ENCODE measurements at regions not wholly inside any gene's neighbourhood (a gene's known extent, or its start where the extent isn't known, plus 50 kb on each side); places are given as distances from the start of the nearest gene placed in this dataset.
A peak's percentile ranks its signal among the peaks of the same experiment; 100 is the strongest.

DNA sequence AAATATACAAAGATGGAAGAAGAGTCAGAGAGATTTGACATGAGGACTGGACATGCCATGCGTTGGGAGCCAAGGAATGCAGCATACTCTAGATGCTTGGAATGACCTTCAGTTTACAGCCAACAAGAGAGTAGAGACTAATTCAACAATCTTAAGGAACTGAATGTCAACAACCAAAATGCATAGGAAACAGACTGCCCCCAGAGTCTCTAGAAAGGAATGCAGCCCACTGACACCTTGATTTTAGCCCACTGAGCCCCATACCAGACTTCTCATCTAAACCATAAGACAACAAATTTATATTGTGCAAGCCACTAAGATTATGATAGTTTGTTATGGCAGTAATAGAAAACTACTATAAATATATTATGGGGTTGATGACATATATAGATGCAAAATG, 611.2 kb downstream of the RPS29 start:
- WGBS (ENCODE audit: low lambda C conversion rate): 54% methylated on average over 1 of the region's 1 CpG

DNA sequence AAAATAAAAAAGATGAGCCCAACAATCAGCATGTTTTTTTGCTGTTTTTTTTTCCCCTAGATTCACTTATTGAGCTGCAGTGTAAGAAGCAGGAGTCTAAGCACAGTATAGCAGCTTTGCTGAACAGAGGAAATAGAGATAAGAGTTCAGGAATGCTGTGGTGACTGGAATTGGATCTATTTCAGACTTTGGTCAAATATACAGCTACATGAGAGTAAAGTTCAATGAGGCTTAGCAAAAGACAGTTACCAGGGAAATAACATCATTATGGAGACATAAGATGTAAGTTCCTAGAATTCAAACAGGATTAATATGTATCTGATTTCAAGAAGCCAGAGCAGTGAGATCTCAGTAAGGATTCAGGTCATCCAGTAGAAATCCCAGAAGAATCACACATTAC, 613.0 kb downstream of the RPS29 start:
- H3F3A ChIP-seq (replicated peaks; ENCODE audit: insufficient read depth): peaks cover 4% of the 10 kb centered on the region
- POLR2A ChIA-PET: no interaction called here
- H3K4me3 ChIP-seq (ENCODE audit: low read depth in 2 of 2, low read length in 1 of 2): no peak overlapping the region
- no peaks in the 10 kb centered on the region for H4K20me1 ChIP-seq (ENCODE audit: insufficient read depth)
- H2AFZ ChIP-seq (ENCODE audit: low read depth): no peak overlapping the region
- H3K27ac ChIP-seq (ENCODE audit: low read depth in 2 of 2, low read length in 1 of 2): peak overlapping the region in 1 of 2 experiments; percentile 46; a peak in 1 of 4 replicates
- no peaks in the 10 kb centered on the region for H3K9me3 ChIP-seq
- no peak for DNase-seq
- H3K36me3 ChIP-seq (replicated peaks in 1 of 2; ENCODE audit: control insufficient read depth in 1 of 2, insufficient read depth in 2 of 2, low read length in 1 of 2): no peaks in the 10 kb centered on the region
- no peaks in the 10 kb centered on the region for H3K27me3 ChIP-seq (ENCODE audit: insufficient read depth)
- H3K4me1 ChIP-seq (ENCODE audit: control insufficient read depth in 1 of 2, insufficient read depth in 2 of 2, low read depth in 1 of 2, low read length in 1 of 2): peaks cover 0 to 8% of the 10 kb centered on the region in 2 experiments; a peak in 1 of 4 replicates
- no peak overlapping the region for H3K4me2 ChIP-seq
- H3K79me2 ChIP-seq (ENCODE audit: insufficient read depth): no peaks in the 10 kb centered on the region
- H3K9ac ChIP-seq: no peak overlapping the region
- CTCF ChIA-PET: no interaction called here
- H3K9me2 ChIP-seq: no peaks in the 10 kb centered on the region
- no peak for TF ChIP-seq YY1 (IDR thresholded peaks at IDR 0.05; ENCODE audit: low read depth)
- TF ChIP-seq, protein P1, sequence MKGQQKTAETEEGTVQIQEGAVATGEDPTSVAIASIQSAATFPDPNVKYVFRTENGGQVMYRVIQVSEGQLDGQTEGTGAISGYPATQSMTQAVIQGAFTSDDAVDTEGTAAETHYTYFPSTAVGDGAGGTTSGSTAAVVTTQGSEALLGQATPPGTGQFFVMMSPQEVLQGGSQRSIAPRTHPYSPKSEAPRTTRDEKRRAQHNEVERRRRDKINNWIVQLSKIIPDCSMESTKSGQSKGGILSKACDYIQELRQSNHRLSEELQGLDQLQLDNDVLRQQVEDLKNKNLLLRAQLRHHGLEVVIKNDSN (IDR thresholded peaks at IDR 0.05; ENCODE audit: borderline replicate concordance, low read depth): no peak
- no peak for TF ChIP-seq FOSL2 (IDR thresholded peaks at IDR 0.05; ENCODE audit: borderline replicate concordance, low read depth)
- no peak for TF ChIP-seq USF2 (IDR thresholded peaks at IDR 0.05; ENCODE audit: borderline replicate concordance, low read depth, low read length)
- TF ChIP-seq EZH2phosphoT487 (IDR thresholded peaks at IDR 0.05; ENCODE audit: borderline replicate concordance, low read depth): no peak
- TF ChIP-seq EP300 (IDR thresholded peaks at IDR 0.05; ENCODE audit: borderline replicate concordance in 1 of 2, low read depth in 1 of 2, low read length in 1 of 2): peak in 1 of 2 experiments; percentile 15; a peak in 1 of 4 replicates
- TF ChIP-seq, protein P2, sequence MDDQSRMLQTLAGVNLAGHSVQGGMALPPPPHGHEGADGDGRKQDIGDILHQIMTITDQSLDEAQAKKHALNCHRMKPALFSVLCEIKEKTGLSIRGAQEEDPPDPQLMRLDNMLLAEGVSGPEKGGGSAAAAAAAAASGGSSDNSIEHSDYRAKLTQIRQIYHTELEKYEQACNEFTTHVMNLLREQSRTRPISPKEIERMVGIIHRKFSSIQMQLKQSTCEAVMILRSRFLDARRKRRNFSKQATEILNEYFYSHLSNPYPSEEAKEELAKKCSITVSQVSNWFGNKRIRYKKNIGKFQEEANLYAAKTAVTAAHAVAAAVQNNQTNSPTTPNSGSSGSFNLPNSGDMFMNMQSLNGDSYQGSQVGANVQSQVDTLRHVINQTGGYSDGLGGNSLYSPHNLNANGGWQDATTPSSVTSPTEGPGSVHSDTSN (IDR thresholded peaks at IDR 0.05): 0 out of 2 replicates have a peak, but pooled peaks have one; percentile 13
- no peak; the same call in 1 of the 2 replicates for TF ChIP-seq NFIC (IDR thresholded peaks at IDR 0.05; ENCODE audit: borderline replicate concordance)
- no peak for TF ChIP-seq RXRA (IDR thresholded peaks at IDR 0.05; ENCODE audit: borderline replicate concordance, low read depth)
- no peak for TF ChIP-seq MXI1 (IDR thresholded peaks at IDR 0.05; ENCODE audit: low read depth, low read length)
- TF ChIP-seq SMC3 (IDR thresholded peaks at IDR 0.05; ENCODE audit: low read depth, low read length): no peak

More for the DNA sequence above, 611.2 kb downstream of the RPS29 start:
- H4K20me1 ChIP-seq (ENCODE audit: insufficient read depth): no peaks in the 10 kb centered on the region
- DNase-seq: no peak
- H3K27me3 ChIP-seq (ENCODE audit: insufficient read depth): no peaks in the 10 kb centered on the region
- no peaks in the 10 kb centered on the region for H3K79me2 ChIP-seq (ENCODE audit: insufficient read depth)
- H3K9me3 ChIP-seq: no peaks in the 10 kb centered on the region
- H3K9ac ChIP-seq: no peak overlapping the region
- H3K4me3 ChIP-seq (ENCODE audit: low read depth in 2 of 2, low read length in 1 of 2): no peak overlapping the region
- no peaks in the 10 kb centered on the region for H3K36me3 ChIP-seq (replicated peaks in 1 of 2; ENCODE audit: control insufficient read depth in 1 of 2, insufficient read depth in 2 of 2, low read length in 1 of 2)
- CTCF ChIA-PET: no interaction called here
- H3K4me2 ChIP-seq: no peak overlapping the region
- peaks cover 4% of the 10 kb centered on the region for H3F3A ChIP-seq (replicated peaks; ENCODE audit: insufficient read depth)
- H3K9me2 ChIP-seq: no peaks in the 10 kb centered on the region
- H3K27ac ChIP-seq (ENCODE audit: low read depth in 2 of 2, low read length in 1 of 2): no peak overlapping the region
- H2AFZ ChIP-seq (ENCODE audit: low read depth): no peak overlapping the region
- peaks cover 0 to 8% of the 10 kb centered on the region in 2 experiments; a peak in 1 of 4 replicates for H3K4me1 ChIP-seq (ENCODE audit: control insufficient read depth in 1 of 2, insufficient read depth in 2 of 2, low read depth in 1 of 2, low read length in 1 of 2)
- TF ChIP-seq RAD21 (IDR thresholded peaks at IDR 0.05; ENCODE audit: low read length): no peak
- TF ChIP-seq FOSL2 (IDR thresholded peaks at IDR 0.05; ENCODE audit: borderline replicate concordance, low read depth): no peak
- no peak for TF ChIP-seq YY1 (IDR thresholded peaks at IDR 0.05; ENCODE audit: low read depth)
- TF ChIP-seq TAF1 (IDR thresholded peaks at IDR 0.05; ENCODE audit: borderline replicate concordance, low read depth, low read length): no peak
- no peak for TF ChIP-seq RFX5 (IDR thresholded peaks at IDR 0.05; ENCODE audit: low read length)
- TF ChIP-seq SIN3A (IDR thresholded peaks at IDR 0.05; ENCODE audit: borderline replicate concordance, low read depth, low read length): no peak
- TF ChIP-seq MEF2A (IDR thresholded peaks at IDR 0.05; ENCODE audit: borderline replicate concordance, low read depth): no peak
- TF ChIP-seq, protein P1 (IDR thresholded peaks at IDR 0.05; ENCODE audit: borderline replicate concordance, low read depth): no peak
- TF ChIP-seq GABPA (IDR thresholded peaks at IDR 0.05; ENCODE audit: low read depth): no peak
- no peak for TF ChIP-seq SMC3 (IDR thresholded peaks at IDR 0.05; ENCODE audit: low read depth, low read length)
- no peak for TF ChIP-seq IRF3 (IDR thresholded peaks at IDR 0.05; ENCODE audit: low read depth, low read length)
- TF ChIP-seq ELF1 (IDR thresholded peaks at IDR 0.05): no peak
- TF ChIP-seq, protein P2 (IDR thresholded peaks at IDR 0.05): no peak
- no peak for TF ChIP-seq EP300 (IDR thresholded peaks at IDR 0.05; ENCODE audit: borderline replicate concordance in 1 of 2, low read depth in 1 of 2, low read length in 1 of 2)
- TF ChIP-seq, protein P3, sequence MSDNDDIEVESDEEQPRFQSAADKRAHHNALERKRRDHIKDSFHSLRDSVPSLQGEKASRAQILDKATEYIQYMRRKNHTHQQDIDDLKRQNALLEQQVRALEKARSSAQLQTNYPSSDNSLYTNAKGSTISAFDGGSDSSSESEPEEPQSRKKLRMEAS (IDR thresholded peaks at IDR 0.05; ENCODE audit: low read depth): no peak
- TF ChIP-seq MXI1 (IDR thresholded peaks at IDR 0.05; ENCODE audit: low read depth, low read length): no peak
- no peak for TF ChIP-seq RCOR1 (IDR thresholded peaks at IDR 0.05; ENCODE audit: low read length)
- POLR2A ChIA-PET: no interaction called here

Data from SK-N-SH (cell line).